ENCODE measurements at regions not wholly inside any gene's neighbourhood (a gene's known extent, or its start where the extent isn't known, plus 50 kb on each side); places are given as distances from the start of the nearest gene placed in this dataset.

DNA sequence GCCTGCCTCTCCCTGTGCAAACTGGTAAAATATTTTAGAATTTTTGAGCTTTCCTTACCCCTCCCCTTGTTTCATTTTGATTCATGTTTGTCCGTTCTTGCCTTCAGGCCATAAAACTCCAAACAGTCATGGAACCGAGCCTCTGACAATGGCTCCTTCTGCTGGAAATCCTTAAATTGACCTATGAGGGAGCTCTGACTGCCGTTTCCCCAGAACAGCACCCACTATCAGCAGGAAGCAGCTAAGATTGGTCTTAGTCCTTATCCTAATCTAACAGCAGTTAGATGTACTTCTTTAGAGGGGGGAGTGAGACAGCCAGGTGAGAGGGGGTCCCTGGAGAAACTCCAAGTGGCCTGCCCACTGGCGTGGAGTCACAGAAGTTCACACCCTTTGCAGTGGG lies 106.7 kb downstream of the FAM174A start:
- Histone ChIP-seq H3K9me3 (ENCODE audit: insufficient read depth, low read length) (no peaks in the 10 kb centered on the region), H3F3A (ENCODE audit: insufficient read depth) (no peaks in the 10 kb centered on the region), H3K36me3 (ENCODE audit: low read length) (no peaks in the 10 kb centered on the region), H3K9me2 (replicated peaks; ENCODE audit: insufficient read depth, low read length) (no peaks in the 10 kb centered on the region), H4K20me1 (ENCODE audit: low read depth, low read length) (no peaks in the 10 kb centered on the region), H3K79me2 (ENCODE audit: insufficient read depth, low read length) (no peaks in the 10 kb centered on the region), H3K4me2 (ENCODE audit: low read depth, low read length, poor library complexity, severe bottlenecking) (no peak overlapping the region), H3K27me3 (ENCODE audit: low read length) (no peaks in the 10 kb centered on the region), H2AFZ (ENCODE audit: low read depth, low read length, severe bottlenecking) (no peak overlapping the region), H3K27ac (ENCODE audit: low read depth, low read length) (no peak overlapping the region), H3K9ac (ENCODE audit: low read length) (no peak overlapping the region), H3K4me3 (ENCODE audit: insufficient read depth, low read length, poor library complexity, severe bottlenecking) (no peak overlapping the region)
- TF ChIP-seq EZH2phosphoT487 (conservative IDR thresholded peaks at IDR 0.05; ENCODE audit: low read length): no peak
- TF ChIP-seq, protein P1, sequence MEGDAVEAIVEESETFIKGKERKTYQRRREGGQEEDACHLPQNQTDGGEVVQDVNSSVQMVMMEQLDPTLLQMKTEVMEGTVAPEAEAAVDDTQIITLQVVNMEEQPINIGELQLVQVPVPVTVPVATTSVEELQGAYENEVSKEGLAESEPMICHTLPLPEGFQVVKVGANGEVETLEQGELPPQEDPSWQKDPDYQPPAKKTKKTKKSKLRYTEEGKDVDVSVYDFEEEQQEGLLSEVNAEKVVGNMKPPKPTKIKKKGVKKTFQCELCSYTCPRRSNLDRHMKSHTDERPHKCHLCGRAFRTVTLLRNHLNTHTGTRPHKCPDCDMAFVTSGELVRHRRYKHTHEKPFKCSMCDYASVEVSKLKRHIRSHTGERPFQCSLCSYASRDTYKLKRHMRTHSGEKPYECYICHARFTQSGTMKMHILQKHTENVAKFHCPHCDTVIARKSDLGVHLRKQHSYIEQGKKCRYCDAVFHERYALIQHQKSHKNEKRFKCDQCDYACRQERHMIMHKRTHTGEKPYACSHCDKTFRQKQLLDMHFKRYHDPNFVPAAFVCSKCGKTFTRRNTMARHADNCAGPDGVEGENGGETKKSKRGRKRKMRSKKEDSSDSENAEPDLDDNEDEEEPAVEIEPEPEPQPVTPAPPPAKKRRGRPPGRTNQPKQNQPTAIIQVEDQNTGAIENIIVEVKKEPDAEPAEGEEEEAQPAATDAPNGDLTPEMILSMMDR (IDR thresholded peaks at IDR 0.05; ENCODE audit: insufficient read depth, low read length, poor library complexity, severe bottlenecking): no peak

DNA sequence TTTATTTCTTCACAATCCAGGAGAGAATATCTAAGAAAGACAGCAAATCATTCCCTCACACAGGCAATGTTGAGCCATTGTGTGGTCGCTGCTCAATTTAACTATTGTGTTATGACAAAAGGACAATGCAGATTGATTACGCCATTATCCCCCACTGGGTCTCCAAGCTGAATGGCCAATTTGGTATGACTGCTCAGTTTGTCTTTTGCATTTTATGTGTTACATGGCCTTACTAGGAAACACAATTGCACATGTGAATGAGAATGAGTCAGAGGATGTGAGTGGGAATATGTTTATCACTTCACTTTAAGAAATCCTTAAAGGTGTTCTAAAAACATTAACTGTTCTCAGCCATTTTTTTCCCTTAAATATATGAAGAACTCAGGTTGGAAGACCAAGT lies 108.3 kb downstream of the FAM174A start:
- TF ChIP-seq EZH2phosphoT487 (conservative IDR thresholded peaks at IDR 0.05; ENCODE audit: low read length): no peak
- TF ChIP-seq, protein P1 (IDR thresholded peaks at IDR 0.05; ENCODE audit: insufficient read depth, low read length, poor library complexity, severe bottlenecking): no peak
- no peaks in the 10 kb centered on the region for H4K20me1 ChIP-seq (ENCODE audit: low read depth, low read length)

DNA sequence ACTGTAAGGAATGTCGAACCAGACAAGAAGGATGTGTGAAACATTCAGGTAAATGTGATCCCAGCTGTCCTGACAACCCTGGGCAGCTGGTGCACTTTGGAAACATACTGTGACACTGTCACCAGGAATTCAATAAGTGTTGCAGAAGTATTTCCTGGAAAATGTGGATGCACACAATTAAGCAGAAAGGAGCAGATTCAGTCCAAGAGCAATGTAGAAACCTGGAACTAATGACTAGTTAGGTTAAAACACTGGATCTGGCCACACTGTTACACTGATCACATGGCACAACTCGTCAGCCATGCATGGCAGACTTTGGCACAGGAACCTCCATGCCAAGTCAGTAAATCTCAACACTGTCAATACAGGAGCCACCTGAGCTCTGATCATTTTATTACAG lies 109.0 kb downstream of the FAM174A start:
- no peaks in the 10 kb centered on the region for H4K20me1 ChIP-seq (ENCODE audit: low read depth, low read length)
- no peak overlapping the region for H3K4me2 ChIP-seq (ENCODE audit: low read depth, low read length, poor library complexity, severe bottlenecking)
- H3K9me3 ChIP-seq (ENCODE audit: insufficient read depth, low read length): no peaks in the 10 kb centered on the region
- no peak for TF ChIP-seq EZH2phosphoT487 (conservative IDR thresholded peaks at IDR 0.05; ENCODE audit: low read length)
- TF ChIP-seq, protein P1 (IDR thresholded peaks at IDR 0.05; ENCODE audit: insufficient read depth, low read length, poor library complexity, severe bottlenecking): no peak
- H3K4me3 ChIP-seq (ENCODE audit: insufficient read depth, low read length, poor library complexity, severe bottlenecking): no peak overlapping the region
- no peaks in the 10 kb centered on the region for H3K9me2 ChIP-seq (replicated peaks; ENCODE audit: insufficient read depth, low read length)
- no peak overlapping the region for H2AFZ ChIP-seq (ENCODE audit: low read depth, low read length, severe bottlenecking)
- no peaks in the 10 kb centered on the region for H3K79me2 ChIP-seq (ENCODE audit: insufficient read depth, low read length)
- no peak overlapping the region for H3K9ac ChIP-seq (ENCODE audit: low read length)
- H3K36me3 ChIP-seq (ENCODE audit: low read length): no peaks in the 10 kb centered on the region
- no peaks in the 10 kb centered on the region for H3K27me3 ChIP-seq (ENCODE audit: low read length)
- H3F3A ChIP-seq (ENCODE audit: insufficient read depth): no peaks in the 10 kb centered on the region
- no peak overlapping the region for H3K27ac ChIP-seq (ENCODE audit: low read depth, low read length)

More for the DNA sequence above, 108.3 kb downstream of the FAM174A start:
- Histone ChIP-seq H3F3A (ENCODE audit: insufficient read depth) (no peaks in the 10 kb centered on the region), H3K9me2 (replicated peaks; ENCODE audit: insufficient read depth, low read length) (no peaks in the 10 kb centered on the region), H3K27ac (ENCODE audit: low read depth, low read length) (no peak overlapping the region), H3K36me3 (ENCODE audit: low read length) (no peaks in the 10 kb centered on the region), H3K4me3 (ENCODE audit: insufficient read depth, low read length, poor library complexity, severe bottlenecking) (no peak overlapping the region), H2AFZ (ENCODE audit: low read depth, low read length, severe bottlenecking) (no peak overlapping the region), H3K9me3 (ENCODE audit: insufficient read depth, low read length) (no peaks in the 10 kb centered on the region), H3K9ac (ENCODE audit: low read length) (no peak overlapping the region), H3K4me2 (ENCODE audit: low read depth, low read length, poor library complexity, severe bottlenecking) (no peak overlapping the region), H3K79me2 (ENCODE audit: insufficient read depth, low read length) (no peaks in the 10 kb centered on the region), H3K27me3 (ENCODE audit: low read length) (no peaks in the 10 kb centered on the region)
